ENCODE measurements at regions not wholly inside any gene's neighbourhood (a gene's known extent, or its start where the extent isn't known, plus 50 kb on each side); places are given as distances from the start of the nearest gene placed in this dataset.

DNA sequence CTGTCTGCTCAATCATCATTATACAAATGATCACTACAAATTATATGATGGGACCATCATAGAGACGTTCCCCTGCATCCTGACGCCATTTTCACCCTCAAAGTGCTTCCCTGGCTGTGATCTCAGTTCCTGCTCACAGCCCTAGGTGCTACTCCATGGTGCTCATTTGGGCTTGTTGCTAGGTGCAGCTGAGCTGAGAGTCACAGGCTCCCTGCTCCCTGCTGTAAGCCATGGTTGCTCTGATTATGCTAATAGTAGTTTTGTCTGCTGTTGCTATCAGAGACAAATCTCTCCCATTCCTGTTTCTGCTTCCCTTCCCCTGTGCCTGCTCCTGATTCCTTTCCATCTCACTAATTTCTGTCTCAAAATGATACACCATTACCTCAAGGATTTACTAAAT is 474.3 kb downstream of the METTL15 start:
- DNase-seq, result no peak

DNA sequence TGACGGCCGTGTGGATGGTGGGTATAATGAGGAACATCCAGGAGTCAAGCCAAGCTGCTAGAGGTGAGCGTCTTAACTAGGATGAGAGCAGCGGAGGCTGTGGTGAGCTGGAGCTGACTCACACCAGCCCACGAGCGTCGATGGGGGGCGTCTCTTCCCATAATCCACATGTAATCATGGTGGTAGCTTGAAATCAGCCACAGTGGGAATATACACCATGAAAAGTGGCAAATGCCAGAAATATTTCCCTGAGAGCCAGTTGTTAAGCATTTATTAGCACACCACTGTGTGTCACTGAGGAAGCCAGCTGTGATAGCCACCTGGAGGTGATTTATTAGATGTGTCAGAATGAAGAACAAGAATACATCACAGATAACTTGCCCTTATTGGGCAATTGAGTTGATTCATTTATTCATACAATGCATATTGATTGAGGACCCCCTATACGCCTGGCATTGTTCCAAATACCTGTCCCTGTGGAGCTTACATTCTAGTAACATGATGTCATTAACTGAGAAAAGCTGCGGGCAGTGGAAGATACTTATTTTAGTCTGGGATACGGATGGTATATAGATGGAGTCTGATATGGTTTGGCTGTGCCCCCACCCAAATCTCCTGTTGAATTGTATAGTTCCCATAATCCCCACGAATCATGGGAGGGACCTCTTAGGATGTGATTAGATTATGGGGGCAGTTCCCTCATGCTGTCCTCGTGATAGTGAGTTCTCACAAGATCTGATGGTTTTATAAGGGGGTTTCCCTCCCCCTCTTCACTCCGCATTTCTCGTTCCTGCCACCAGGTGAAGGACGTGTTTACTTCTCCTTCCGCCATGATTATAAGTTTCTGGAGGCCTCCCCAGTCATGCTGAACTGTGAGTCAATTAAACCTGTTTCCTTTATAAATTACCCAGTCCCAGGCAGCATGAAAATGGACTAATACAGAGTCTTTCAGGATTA is 473.4 kb downstream of the METTL15 start:
- DNase-seq, result no peak

DNA sequence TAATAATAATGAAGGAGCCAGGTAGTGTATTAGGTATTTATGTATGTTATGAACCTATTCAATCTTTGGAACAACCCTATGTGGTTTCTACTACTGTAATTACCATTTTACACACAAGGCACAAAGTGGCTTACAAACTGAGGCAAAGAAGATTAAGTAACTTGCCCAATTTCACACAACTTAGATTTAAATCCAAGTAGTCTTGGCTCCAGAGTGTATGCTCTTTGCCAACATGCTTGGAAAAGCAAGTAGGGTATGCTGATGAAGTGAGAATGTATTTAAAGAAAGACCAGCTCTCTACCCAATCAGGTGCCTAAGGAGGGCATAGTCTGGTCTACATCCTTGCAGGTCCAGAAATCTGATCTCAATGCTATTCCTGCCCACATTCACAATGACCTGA is 463.2 kb downstream of the METTL15 start:
- DNase-seq, result no peak

DNA sequence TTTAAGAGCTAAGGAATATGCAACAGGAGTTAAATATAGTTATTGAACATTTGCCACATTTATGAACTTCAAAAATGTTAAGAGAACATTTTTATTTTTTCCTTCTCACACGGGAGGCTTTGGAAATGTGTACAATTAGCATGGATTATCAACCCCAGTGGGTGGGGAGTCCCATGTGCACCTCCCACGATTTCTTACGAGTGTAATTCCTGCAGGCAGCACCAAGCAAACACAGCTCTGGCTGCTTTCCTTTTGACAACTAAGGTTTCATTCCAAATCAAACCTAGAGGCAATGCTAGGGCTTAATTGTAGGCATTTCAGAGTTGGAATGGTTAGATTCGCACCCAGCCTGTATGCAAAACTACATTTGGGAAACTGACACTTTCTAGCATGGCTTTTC is 460.9 kb downstream of the METTL15 start:
- DNase-seq, result no peak

DNA sequence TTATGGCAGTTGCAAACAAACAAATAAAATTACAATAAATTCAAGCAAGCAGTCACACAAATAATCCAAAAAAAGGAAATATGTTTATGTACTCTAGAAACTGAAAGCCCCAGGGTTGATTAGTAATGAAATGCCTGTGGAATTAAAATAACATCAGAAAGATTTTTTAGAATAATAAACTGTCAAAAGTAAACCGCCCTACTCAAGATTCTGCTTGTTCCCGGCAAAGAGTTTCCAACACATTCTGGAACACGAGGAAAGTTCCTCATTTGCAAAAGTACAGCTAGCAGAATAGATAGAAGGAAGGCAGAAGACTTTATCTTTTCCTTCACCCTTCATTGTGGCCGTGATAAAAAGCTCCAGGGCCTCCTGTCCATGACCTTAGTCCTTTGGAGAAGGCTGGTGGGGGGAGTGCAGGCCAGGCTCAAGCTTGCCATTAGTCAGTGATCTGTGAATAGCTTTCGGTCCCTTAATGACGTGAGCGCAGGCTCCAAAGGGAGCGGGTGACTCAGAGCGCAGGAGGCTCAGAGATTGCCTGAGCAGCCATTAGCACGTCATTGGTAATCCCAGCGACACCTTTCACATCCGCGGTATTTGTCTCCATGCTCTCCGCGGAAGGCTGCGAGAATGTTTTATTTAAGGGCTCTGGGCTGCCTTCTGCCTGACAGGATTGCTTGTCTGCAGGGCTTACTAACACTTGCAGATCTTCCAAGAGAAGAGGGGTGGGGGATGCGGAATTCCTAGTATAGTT is 458.3 kb downstream of the METTL15 start:
- DNase-seq, result no peak

DNA sequence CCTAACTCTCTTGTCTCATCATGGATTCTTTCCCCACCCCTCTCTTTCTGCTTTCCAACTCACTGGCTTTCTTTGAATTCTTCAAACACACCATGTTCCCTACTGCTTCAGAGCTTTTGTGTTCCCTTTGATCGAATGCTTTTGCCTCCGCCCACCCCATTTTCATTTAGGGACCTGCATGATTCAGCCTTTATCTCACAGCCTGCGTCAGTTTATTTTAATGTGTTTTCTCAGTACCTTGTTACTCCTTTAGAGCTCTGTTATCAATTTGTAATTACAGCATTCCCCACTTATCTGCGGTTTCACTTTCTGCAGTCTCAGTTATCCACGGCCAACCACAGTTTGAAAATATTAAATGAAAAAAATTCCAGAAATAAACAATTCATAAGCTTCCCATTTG is 451.3 kb downstream of the METTL15 start:
- no peak for DNase-seq

DNA sequence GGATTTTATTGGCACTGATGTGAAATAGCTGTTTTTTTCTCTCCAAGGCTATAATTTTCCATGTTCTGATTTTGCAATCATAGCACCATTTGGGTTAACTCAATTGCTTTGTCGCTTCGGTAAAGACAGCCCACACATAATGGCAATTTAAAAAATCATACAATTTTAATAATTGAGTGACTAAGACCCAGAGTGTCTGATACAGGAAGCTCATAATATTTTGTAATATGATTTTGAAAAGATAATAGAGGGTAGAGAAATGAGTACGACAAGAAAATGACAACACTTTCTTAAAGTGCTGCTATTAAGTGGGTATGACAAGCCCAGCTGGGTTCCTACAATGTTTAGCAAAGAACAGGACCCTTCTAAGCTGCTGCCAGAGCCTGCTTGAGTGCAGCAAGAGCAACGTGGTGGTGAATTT is 439.1 kb downstream of the METTL15 start:
- no peak for DNase-seq

DNA sequence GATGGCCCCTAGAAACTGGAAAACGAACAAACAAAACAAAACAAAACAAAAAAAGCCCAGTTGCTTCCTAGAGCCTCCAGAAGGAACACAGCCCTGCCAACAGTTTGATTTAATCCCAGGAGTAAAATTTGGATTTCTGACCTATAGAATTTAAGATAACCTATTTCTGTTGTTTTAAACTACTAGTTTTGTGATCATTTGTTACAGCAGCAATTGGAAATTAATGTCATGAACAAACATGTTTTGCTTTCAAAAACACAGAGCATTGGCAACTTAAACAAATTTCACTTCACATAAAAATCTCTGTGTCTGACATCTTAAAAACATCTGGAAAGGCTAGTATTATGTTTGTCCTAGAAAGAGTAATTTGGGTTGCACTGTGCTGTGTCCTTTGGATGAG is 437.3 kb downstream of the METTL15 start:
- DNase-seq, result no peak

DNA sequence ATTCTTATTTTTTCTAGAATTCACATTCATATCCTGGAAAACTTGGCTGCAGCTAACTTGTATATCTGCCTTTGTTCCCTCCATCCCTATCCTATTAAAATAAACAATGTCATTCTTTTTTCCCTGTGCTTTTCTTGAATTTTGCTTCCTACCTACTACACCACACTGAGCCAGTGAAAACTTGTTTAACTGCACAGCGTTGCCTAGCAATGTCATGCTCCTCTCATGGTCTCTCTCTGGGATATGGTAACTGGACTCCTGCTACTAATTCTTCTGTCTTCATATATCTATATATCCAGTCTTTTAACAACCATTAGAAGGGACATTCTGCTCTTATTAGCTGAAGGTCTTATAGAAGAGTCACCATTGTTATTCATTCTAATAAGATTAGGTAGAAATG is 434.4 kb downstream of the METTL15 start:
- DNase-seq, result no peak

DNA sequence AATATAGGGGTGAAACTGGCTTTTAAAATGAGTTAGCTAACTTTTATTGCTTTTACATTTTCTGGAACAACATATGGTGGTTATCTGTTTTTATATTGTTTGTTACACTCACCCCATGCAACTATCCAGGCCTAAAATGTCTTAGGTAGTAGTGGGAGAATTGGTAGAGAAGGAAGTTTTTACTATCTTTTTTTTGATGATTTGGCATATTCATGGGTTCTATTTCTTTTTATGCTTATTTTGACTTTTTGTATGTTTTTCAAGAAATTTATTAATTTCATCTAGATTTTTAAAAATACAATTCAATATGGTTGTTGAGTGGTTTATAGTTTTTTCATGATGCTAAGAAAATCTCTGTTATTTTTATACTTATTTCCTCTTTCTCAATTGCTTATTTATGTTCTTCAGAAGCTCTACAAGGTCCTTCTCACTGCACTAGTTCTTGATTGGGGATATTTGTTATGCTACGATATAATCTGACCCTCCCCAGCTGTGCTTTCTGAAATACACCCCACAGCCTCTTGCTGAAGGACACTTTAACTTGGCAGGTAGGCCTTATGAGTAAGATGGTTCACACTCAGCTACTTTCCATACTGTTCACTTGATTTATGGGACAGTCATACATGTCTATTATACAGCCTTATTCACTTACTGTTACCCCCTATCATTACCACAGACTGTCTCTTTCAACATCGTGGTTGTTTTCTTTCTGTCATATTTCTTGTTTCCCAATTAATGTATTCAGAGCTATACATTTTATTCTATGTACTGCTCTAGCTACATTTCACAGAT is 431.2 kb downstream of the METTL15 start:
- DNase-seq, result no peak

DNA sequence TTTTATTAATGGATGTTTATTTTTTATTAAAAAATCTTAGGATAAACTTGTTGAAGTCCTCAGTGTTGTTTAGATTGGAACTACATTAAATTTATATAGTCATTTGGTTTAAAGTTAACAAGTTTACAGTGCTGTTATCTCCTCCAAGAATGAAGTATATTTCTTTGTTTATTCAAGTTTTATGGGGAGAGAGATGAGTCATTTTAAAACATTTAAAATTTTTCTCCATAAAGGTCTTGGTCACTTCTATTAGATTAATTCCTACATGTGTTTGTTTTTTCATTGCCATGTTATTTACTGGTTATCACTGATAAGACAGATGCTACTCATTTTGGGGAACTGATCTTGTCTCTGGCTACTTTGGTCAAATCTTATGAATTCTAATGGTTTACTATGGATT is 429.6 kb downstream of the METTL15 start:
- no peak for DNase-seq

DNA sequence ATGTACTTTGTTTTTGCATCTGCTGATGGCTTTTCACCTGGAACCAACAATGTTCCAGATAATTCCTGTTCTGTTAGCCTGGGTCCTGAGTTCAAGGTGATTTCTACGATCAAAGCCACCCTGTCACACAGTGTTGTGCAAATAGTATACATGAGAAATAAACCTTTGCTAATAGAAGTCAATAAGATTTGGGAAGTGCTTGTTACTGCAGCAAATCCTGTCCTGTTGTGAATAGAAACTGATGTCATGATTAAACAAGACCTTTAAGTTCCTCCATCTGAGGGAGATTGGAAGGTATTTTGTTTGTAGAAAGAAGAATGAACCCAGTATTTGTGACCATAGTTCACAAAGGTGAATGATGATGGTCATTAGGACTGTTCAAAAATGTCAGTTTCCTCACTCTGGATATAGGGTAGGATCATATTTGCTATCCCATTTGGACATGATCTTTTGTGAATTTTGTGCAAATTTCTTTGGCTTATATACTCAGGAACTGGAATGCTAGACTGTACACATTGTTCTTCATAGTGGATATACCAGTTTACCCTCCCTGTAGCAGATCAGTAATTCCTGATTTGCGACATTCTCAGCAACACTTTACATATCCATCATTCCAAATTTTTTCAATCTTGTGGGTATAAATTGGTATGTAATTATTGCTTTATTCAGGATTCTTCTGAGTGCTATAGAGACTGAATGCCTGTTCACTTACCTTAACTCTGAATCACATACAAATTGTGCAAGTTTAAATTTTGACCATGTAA is 428.5 kb downstream of the METTL15 start:
- DNase-seq, result no peak

DNA sequence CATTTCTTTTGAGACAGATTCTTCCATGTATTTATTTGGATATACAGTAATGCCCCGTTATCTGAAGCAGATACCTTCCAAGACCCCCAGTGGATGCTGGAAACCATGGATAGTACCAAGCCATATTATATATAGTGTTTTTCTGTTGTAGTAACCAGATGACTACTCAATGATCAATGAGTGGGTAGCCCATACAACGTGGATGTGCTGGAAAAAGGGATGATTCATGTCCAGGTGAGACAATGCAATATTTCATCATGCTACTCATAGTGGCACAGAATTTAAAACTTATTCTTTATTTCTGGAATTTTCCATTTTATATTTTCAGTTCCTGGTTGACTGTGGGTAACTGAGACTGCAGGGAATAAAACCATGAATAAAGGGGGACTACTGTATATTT is 427.5 kb downstream of the METTL15 start:
- DNase-seq, result no peak

DNA sequence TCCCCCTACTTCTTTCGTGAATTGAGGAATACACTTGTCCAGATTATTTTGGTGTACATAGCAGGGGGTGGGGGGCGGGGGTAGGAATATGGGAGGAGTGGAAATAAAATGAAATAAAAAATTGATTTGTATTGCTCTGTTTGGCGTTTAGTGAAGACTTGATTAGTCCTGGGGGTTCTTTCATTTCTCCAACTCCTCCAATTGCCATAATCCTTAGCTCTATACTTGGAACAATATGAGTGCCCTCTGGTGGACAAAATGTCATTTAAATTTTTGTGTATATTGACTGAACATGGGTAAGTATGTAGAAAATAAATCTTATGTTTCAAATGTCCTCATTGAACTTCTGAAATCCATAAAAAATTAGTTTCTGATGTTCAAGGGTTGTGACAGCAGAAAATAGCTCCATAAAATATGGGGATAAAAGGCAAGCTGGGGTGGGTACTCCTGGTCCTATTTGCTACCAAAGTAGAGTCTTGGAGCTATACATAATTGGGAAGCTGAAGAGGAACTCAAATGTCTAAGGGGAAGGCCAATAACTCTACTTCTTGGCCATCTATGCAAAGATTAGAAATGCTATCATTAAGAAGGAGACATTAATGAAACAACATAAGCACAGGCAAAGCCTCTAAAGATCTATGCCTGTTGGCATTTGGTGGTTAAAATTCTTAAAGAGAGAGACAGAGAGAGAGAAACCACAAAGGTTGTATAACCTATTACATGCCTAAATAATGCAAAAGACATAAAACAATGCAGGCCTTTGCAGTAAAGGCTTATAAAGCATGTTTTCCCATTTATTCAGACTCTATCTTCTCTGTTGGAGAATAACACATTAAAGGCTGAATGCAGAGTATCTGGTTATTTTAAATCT is 421.6 kb downstream of the METTL15 start:
- peak; percentile 6 for DNase-seq

DNA sequence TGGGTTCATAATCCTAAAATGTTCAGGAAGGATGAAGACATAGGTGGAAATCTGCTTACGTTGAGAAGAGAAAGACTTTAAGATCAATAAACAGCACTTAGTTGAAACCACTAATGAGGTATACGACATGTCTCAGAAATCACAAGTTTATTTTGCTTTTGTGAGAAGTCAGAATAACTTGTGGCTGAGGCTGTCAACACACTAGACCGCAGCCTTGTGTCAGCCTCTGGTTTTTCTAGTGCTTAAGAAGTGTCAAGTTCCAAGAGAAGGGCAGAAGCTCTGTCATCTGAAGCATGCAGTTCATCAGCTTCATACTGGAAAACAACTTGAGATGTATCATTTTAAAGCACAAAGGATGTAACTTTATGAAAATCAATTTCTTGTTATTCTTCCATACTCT is 420.9 kb downstream of the METTL15 start:
- DNase-seq, result no peak

DNA sequence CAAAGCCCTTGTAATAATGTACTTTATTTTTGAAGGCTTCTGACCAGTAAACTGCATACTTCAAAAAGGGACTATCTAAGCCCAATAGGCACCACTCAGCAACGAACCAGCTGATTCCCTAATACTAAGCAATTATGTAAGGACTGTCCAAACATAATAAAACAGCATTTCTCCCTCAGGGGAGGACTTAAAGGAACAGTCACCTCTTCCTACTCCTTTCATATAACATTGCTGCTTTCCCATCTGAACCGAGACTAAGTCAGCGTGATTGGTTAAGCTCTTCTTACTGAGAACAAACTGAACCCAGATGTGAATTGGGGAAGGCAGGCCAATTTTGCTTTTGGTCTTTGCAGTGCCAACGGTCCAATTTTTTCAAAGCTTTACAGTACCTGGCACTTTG is 420.0 kb downstream of the METTL15 start:
- no peak for DNase-seq

DNA sequence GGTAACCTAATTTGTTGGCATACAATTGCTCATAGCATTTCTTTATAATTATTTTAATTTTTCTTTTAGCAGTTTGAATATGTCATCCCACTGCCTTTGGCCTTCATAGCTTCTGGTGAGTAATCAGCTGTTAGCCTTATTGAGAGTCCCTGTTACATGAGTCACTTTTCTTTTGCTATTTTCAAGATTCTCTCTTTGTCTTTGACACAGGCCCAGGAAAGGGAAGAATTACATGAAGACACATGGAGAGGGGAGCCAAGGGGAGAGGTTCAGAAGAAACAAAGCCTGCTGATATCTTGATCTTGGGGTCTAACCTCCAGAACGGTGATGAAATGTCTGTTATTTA is 418.2 kb downstream of the METTL15 start:
- DNase-seq, result no peak

DNA sequence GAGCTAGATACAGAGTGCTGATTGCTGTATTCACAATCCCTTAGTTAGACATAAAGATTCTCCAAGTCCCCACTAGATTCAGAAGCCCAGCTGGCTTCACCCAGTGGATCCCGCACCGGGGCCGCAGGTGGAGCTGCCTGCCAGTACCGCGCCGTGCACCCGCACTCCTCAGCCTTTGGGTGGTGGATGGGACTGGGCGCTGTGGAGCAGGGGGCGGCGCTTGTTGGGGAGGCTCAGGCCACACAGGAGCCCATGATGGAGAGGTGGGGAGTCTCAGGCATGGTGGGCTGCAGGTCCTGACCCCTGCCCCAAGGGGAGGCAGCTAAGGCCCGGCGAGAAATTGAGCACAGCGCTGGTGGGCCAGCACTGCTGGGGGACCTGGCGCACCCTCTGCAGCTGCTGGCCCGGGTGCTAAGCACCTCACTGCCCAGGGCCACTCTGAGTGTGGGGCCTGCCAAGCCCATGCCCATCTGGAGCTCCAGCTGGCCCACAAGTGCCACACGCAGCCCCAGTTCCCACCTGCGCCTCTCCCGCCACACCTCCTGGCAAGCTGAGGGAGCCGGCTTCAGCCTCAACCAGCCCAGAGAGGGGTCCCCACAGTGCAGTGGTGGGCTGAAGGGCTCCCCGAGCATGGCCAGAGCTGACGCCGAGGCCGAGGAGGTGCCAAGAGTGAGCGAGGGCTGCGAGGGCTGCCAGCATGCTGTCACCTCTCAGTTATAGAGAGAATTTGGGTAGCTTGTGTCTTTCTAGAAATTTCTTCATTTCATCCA is 417.6 kb downstream of the METTL15 start:
- DNase-seq, result no peak

DNA sequence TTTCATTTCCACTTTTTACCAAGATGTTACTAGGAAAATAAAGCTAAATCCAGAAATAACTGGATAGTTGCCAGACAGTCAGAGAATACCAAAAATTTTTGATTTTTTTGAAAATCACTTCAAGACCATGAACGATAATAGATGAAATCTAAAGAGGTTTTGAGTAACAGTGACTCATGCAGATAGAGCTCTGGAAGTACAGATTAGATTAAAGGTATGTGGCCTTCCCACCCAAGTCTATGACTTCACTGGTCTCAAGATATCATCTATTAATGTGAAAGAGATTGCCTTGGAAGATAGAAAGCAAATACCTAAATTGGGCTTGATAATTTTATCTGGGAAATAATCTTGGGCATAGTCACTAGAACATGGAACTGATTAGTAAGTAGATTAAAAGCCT is 415.9 kb downstream of the METTL15 start:
- no peak for DNase-seq

DNA sequence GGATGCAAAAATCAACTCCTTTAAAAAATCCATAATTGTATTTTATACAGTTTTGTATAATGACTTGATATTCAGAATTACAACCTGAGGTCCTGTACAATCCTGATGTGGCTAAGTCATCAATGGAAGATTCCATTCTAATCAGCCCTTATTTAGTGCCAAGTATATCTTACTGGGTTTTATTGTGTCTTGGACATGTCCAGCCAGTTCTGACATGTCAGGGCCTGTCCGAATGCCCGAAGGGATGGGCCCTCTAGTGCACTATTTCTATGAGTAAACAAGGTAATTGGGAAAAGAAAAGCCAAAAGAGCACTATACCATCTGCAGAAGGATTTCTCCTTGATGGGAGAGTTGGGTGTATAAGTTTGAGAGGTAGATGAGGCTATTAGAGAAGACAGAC is 412.9 kb downstream of the METTL15 start:
- no peak for DNase-seq

DNA sequence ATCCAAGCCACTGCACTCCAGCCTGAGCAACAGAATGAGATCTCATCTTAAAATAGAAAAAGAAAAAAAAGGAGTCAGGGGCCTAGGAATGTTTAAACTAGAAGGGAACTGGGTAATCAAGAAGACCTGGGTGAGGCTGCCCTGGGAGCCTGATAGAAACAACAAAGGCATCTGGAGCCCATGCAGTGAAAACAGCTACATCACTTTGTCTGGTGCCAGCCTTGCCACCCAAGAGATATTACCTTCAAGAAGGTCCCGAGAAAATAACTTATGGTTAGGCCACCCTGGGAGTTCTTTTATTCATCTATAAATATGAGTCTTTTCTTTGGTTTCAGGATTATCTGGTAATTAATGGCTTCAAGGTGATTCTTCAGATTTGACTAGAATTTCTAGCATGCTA is 412.1 kb downstream of the METTL15 start:
- no peak for DNase-seq
